Activated naive CD8-positive, alpha-beta T cell (primary cell): ENCODE measurements at regions not wholly inside any gene's neighbourhood (a gene's known extent, or its start where the extent isn't known, plus 50 kb on each side); places are given as distances from the start of the nearest gene placed in this dataset.

Experiments
- H3K27ac Mint-ChIP-seq: one replicate; pipeline ENCODE4 v1.8.0; 2021; ENCODE audit warnings: mixed read lengths
- H3K27me3 Mint-ChIP-seq: one replicate; pipeline ENCODE4 v1.8.0; 2021; ENCODE audit warnings: mixed read lengths
- H3K36me3 Mint-ChIP-seq: one replicate; pipeline ENCODE4 v1.8.0; 2021; ENCODE audit warnings: mixed read lengths
- H3K4me1 Mint-ChIP-seq: one replicate; pipeline ENCODE4 v1.8.0; 2021; ENCODE audit warnings: low read depth, mixed read lengths
- H3K4me3 Mint-ChIP-seq: one replicate; pipeline ENCODE4 v1.8.0; 2021; ENCODE audit warnings: mild to moderate bottlenecking, mixed read lengths
- H3K9me3 Mint-ChIP-seq: one replicate; pipeline ENCODE4 v1.8.0; 2021; ENCODE audit warnings: low read depth, mixed read lengths

DNA sequence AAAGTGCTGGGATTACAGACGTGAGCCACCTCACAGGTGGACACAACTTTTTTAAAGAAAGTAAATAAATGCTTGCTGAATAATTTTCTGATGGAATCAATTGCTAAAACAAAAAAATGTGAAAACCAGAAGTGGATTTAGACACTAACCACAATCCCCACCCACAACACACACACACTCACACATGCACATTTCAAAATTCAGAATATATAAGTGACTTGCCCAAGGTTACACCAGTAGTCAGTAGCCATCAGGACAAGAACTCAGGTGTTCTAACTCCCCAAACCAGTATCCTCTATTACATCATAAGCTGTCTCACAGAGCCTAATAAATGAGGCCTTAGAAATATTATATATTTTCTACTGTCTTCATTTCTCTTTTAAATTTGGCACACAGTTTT lies 1923.6 kb upstream of the PIK3C3 start:
- Mint-ChIP-seq H3K36me3 (no peaks in the 10 kb centered on the region), H3K4me3 (no peak overlapping the region), H3K9me3 (no peaks in the 10 kb centered on the region), H3K27me3 (no peaks in the 10 kb centered on the region), H3K27ac (no peak overlapping the region), H3K4me1 (no peaks in the 10 kb centered on the region)

- no peaks in the 10 kb centered on the region for H3K27me3 Mint-ChIP-seq
- H3K9me3 Mint-ChIP-seq = no peaks in the 10 kb centered on the region
- no peak overlapping the region for H3K27ac Mint-ChIP-seq
- no peak overlapping the region for H3K4me3 Mint-ChIP-seq
- no peaks in the 10 kb centered on the region for H3K4me1 Mint-ChIP-seq
- no peaks in the 10 kb centered on the region for H3K36me3 Mint-ChIP-seq
Measured at GRCh38 chr18:40019797-40020392, 1935.1 kb upstream of the PIK3C3 start.

DNA sequence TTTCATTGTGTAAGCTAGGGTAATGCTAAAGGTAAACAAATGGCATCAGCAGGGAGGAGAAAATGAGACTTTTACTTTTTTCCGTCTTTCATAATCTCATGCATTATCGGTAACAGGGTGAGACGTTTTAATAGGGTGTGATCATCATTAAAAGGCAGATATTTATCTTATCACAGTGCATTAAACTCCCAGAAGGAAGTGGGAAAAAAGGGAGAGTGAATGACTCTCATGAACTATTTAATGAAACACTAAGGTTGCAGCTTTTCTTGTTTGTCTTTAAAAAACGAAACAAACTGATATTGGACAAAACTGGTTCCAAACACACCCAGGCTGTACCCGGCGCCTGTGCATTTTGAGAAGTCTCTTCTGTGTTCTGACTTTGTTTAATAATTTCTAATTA lies 1936.8 kb upstream of the PIK3C3 start:
- Mint-ChIP-seq H3K36me3 (no peaks in the 10 kb centered on the region), H3K9me3 (no peaks in the 10 kb centered on the region), H3K4me3 (no peak overlapping the region), H3K27me3 (no peaks in the 10 kb centered on the region), H3K27ac (no peak overlapping the region), H3K4me1 (no peaks in the 10 kb centered on the region)

- Mint-ChIP-seq H3K4me3 (no peak overlapping the region), H3K36me3 (no peaks in the 10 kb centered on the region), H3K4me1 (no peaks in the 10 kb centered on the region), H3K9me3 (no peaks in the 10 kb centered on the region), H3K27me3 (no peaks in the 10 kb centered on the region), H3K27ac (no peak overlapping the region)
Measured at GRCh38 chr18:40017021-40017420, 1938.0 kb upstream of the PIK3C3 start.

- Mint-ChIP-seq H3K4me3 (no peak overlapping the region), H3K9me3 (no peaks in the 10 kb centered on the region), H3K27me3 (no peaks in the 10 kb centered on the region), H3K27ac (no peak overlapping the region), H3K4me1 (no peaks in the 10 kb centered on the region), H3K36me3 (no peaks in the 10 kb centered on the region)
Measured at GRCh38 chr18:40016405-40016804, 1938.6 kb upstream of the PIK3C3 start.

- Mint-ChIP-seq H3K4me1 (no peaks in the 10 kb centered on the region), H3K27me3 (no peaks in the 10 kb centered on the region), H3K36me3 (no peaks in the 10 kb centered on the region), H3K9me3 (peaks cover 5% of the 10 kb centered on the region), H3K4me3 (no peak overlapping the region), H3K27ac (no peak overlapping the region)
Measured at GRCh38 chr18:40013001-40013609, 1941.9 kb upstream of the PIK3C3 start.

DNA sequence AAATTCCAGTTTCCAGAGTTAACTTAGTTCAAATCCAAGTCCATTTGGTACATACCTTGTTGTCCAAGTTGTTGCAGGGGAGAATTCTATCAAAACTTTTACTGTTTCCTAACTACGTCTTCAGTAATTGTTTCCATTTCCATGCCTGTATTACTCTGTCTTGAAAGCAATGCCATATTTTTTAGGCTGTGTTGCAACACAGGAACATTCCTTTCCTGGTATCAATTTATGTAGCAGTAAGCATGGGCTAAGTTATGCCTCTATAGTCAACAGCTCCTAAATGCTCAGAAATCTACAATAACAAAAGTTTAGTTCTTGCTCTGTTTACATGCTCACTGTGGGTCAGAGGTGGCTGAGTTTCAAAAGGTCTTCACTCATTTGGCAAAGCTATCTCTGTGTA lies 1943.8 kb upstream of the PIK3C3 start:
- Mint-ChIP-seq H3K4me1 (no peaks in the 10 kb centered on the region), H3K4me3 (no peak overlapping the region), H3K27ac (no peak overlapping the region), H3K36me3 (no peaks in the 10 kb centered on the region), H3K9me3 (peaks cover 5% of the 10 kb centered on the region), H3K27me3 (no peaks in the 10 kb centered on the region)

GRCh38 chr18:40006634-40007033 lies 1948.4 kb upstream of the PIK3C3 start:
- Mint-ChIP-seq H3K4me3 (no peak overlapping the region), H3K9me3 (peaks cover 5% of the 10 kb centered on the region), H3K27me3 (no peaks in the 10 kb centered on the region), H3K4me1 (no peaks in the 10 kb centered on the region), H3K36me3 (no peaks in the 10 kb centered on the region), H3K27ac (no peak overlapping the region)

- H3K4me1 Mint-ChIP-seq = no peaks in the 10 kb centered on the region
- H3K4me3 Mint-ChIP-seq = no peak overlapping the region
Measured at GRCh38 chr18:40004246-40004645, 1950.8 kb upstream of the PIK3C3 start.

GRCh38 chr18:39998317-39998716 lies 1956.7 kb upstream of the PIK3C3 start:
- Mint-ChIP-seq H3K4me3 (no peak overlapping the region), H3K27me3 (no peaks in the 10 kb centered on the region), H3K36me3 (no peaks in the 10 kb centered on the region), H3K27ac (no peak overlapping the region), H3K4me1 (no peaks in the 10 kb centered on the region), H3K9me3 (peaks cover 3% of the 10 kb centered on the region)

More at GRCh38 chr18:40004246-40004645, 1950.8 kb upstream of the PIK3C3 start:
- H3K27me3 Mint-ChIP-seq = no peaks in the 10 kb centered on the region
- H3K9me3 Mint-ChIP-seq = peaks cover 5% of the 10 kb centered on the region
- H3K36me3 Mint-ChIP-seq = no peaks in the 10 kb centered on the region
- no peak overlapping the region for H3K27ac Mint-ChIP-seq

GRCh38 chr18:39994498-39994897 lies 1960.5 kb upstream of the PIK3C3 start:
- Mint-ChIP-seq H3K9me3 (peaks cover 3% of the 10 kb centered on the region), H3K27ac (no peak overlapping the region), H3K27me3 (no peaks in the 10 kb centered on the region), H3K4me1 (no peaks in the 10 kb centered on the region), H3K4me3 (no peak overlapping the region), H3K36me3 (no peaks in the 10 kb centered on the region)

DNA sequence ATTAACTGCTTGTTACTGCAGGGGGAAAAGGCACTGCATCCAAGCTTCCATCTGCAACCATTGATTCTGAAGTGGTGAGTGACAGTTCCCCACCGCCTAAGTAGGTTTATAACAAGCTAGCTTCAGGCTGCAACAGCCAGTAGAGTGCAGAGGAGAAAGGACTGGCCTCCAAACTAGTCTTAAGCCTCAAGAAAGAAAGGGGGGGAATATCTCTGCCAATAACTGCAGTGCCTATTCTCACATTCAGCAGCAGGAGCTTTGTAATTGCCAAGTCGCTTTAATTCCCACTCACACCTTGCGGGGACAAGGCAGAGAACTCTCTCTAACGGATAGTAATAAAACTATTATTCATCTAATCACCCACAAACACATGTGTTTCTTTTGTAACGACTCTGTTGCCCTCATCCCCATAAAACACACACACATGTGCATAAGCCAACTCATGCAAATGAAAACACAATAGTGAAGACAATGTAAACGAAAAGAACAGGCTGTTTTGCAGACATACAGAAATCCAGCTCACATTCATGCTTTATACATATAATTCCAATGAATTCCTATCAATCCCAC lies 1963.3 kb upstream of the PIK3C3 start:
- Mint-ChIP-seq H3K27ac (no peak overlapping the region), H3K4me1 (no peaks in the 10 kb centered on the region), H3K36me3 (no peaks in the 10 kb centered on the region), H3K9me3 (no peaks in the 10 kb centered on the region), H3K4me3 (no peak overlapping the region), H3K27me3 (no peaks in the 10 kb centered on the region)

DNA sequence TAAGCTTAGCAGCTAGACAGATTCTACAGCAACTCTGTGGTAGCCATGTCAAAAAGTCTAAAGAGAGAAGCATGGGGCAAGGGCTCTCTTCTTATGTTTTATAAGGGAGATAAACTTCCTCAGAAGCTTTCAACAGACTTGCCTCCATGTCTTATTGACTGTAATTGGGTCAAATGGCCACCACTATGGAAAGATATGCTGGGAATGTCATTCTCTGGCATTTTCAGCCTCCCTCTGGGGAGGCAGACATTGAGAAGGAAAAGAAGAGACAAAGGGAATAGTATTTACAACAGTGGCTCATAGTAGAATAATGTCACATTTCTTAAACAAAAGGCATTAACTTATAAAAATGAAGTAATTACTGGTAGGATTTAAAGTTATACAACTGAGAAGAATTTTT lies 1964.5 kb upstream of the PIK3C3 start:
- Mint-ChIP-seq H3K9me3 (no peaks in the 10 kb centered on the region), H3K4me1 (no peaks in the 10 kb centered on the region), H3K27ac (no peak overlapping the region)

GRCh38 chr18:39976771-39977170 lies 1978.3 kb upstream of the PIK3C3 start:
- Mint-ChIP-seq H3K27me3 (no peaks in the 10 kb centered on the region), H3K36me3 (no peaks in the 10 kb centered on the region), H3K4me3 (no peak overlapping the region), H3K4me1 (no peaks in the 10 kb centered on the region), H3K9me3 (no peaks in the 10 kb centered on the region), H3K27ac (no peak overlapping the region)

More for the DNA sequence above, 1964.5 kb upstream of the PIK3C3 start:
- Mint-ChIP-seq H3K27me3 (no peaks in the 10 kb centered on the region), H3K36me3 (no peaks in the 10 kb centered on the region), H3K4me3 (no peak overlapping the region)

GRCh38 chr18:39972521-39972920 lies 1982.5 kb upstream of the PIK3C3 start:
- Mint-ChIP-seq H3K27me3 (no peaks in the 10 kb centered on the region), H3K4me3 (no peak overlapping the region), H3K9me3 (no peaks in the 10 kb centered on the region), H3K4me1 (no peaks in the 10 kb centered on the region), H3K27ac (no peak overlapping the region), H3K36me3 (no peaks in the 10 kb centered on the region)
